Caco-2 (cell line): ENCODE measurements at regions not wholly inside any gene's neighbourhood (a gene's known extent, or its start where the extent isn't known, plus 50 kb on each side); places are given as distances from the start of the nearest gene placed in this dataset.

Experiments used
- BruUV-seq: library from RNA; stranded (reverse); fragments of 400-500 nt; replicated peaks from 2 replicates; lab custom pipeline; 2021; lab: Mats Ljungman, UMichigan
- CTCF ChIA-PET: fragments of 300-600 bp; sonication (Branson Sonifier 250); formaldehyde crosslinking; loops from one replicate; lab custom pipeline; 2022; ENCODE audit warnings: antibody characterized with exemption; lab: Charles Lee
- POLR2A ChIA-PET: fragments of 300-600 bp; sonication (Branson Sonifier 250); formaldehyde crosslinking; loops from one replicate; lab custom pipeline; 2022; ENCODE audit warnings: antibody characterized with exemption; lab: Charles Lee
- DNase-seq, 2 experiments: peaks; one replicate each; pipeline versions ENCODE4 v3.0.0 to v3.0.0-alpha.2; 2020 to 2022
- H3K27me3 ChIP-seq: replicated peaks from 2 replicates; pipeline ENCODE4 v1.6.0; 2011; ENCODE audit warnings: low read length; ENCODE audit not compliant: control insufficient read depth, insufficient read depth
- H3K36me3 ChIP-seq: 2 replicates; pipeline ENCODE4 v1.5.1; 2011; ENCODE audit warnings: low read length; ENCODE audit not compliant: control insufficient read depth, insufficient read depth
- H3K4me1 ChIP-seq: fragments of 250-450 bp; sonication (Bioruptor Pico); 2 replicates; pipeline ENCODE4 v1.5.1; 2020; ENCODE audit warnings: mild to moderate bottlenecking
- H3K4me3 ChIP-seq: 2 replicates; pipeline ENCODE4 v1.5.1; 2011; ENCODE audit warnings: low read depth, mild to moderate bottlenecking, control low read depth, low read length
- H3K9me3 ChIP-seq: fragments of 250-450 bp; sonication (Bioruptor Pico); 2 replicates; pipeline ENCODE4 v1.5.1; 2020; ENCODE audit warnings: mild to moderate bottlenecking, moderate library complexity
- H3K27ac Mint-ChIP-seq: one replicate; pipeline ENCODE4 v1.8.0; 2022; ENCODE audit warnings: mixed read lengths; ENCODE audit not compliant: unreplicated experiment
- H3K27me3 Mint-ChIP-seq: one replicate; pipeline ENCODE4 v1.8.0; 2022; ENCODE audit warnings: mixed read lengths; ENCODE audit not compliant: insufficient read depth, unreplicated experiment
- H3K36me3 Mint-ChIP-seq: one replicate; pipeline ENCODE4 v1.8.0; 2022; ENCODE audit warnings: mild to moderate bottlenecking, mixed read lengths; ENCODE audit not compliant: insufficient read depth, unreplicated experiment
- H3K4me1 Mint-ChIP-seq: one replicate; pipeline ENCODE4 v1.8.0; 2022; ENCODE audit warnings: low read depth, mixed read lengths; ENCODE audit not compliant: unreplicated experiment
- H3K4me3 Mint-ChIP-seq: one replicate; pipeline ENCODE4 v1.8.0; 2022; ENCODE audit warnings: mild to moderate bottlenecking, moderate library complexity, mixed read lengths; ENCODE audit not compliant: unreplicated experiment
- H3K9me3 Mint-ChIP-seq: one replicate; pipeline ENCODE4 v1.8.0; 2022; ENCODE audit warnings: mixed read lengths; ENCODE audit not compliant: unreplicated experiment
- CTCF ChIP-seq, 2 experiments: fragments of 200-600 bp in 1 of 2; IDR thresholded peaks; 1 replicate in 1 of 2; 2 replicates in 1 of 2; pipeline versions ENCODE4 v1.5.1 to v1.8.0; 2011 to 2022; ENCODE audit warnings: antibody characterized with exemption in 1 of 2, control low read depth in 1 of 2, inconsistent platforms in 1 of 2, low read depth in 1 of 2, low read length in 1 of 2, mild to moderate bottlenecking in 1 of 2, moderate library complexity in 1 of 2; ENCODE audit not compliant: insufficient read depth in 1 of 2, severe bottlenecking in 1 of 2, unreplicated experiment in 1 of 2
- intact Hi-C: fragments of 100-400 bp; cut with micrococcal nuclease; formaldehyde crosslinking; loops from one replicate; pipeline ENCODE4 v1.10.0; 2022; ENCODE audit not compliant: unreplicated experiment

GRCh38 chr7:46058086-46058823 is 137.2 kb upstream of the IGFBP3 start:
- no TSS peak for BruUV-seq
- ChIA-PET POLR2A (no interaction called here), CTCF (no interaction called here)

GRCh38 chr7:46054915-46055314 is 133.8 kb upstream of the IGFBP3 start:
- CTCF ChIA-PET = no interaction called here
- no TSS peak for BruUV-seq

More at GRCh38 chr7:46058086-46058823, 137.2 kb upstream of the IGFBP3 start:
- Histone ChIP-seq H3K36me3 (no peaks in the 10 kb centered on the region), H3K9me3 (no peaks in the 10 kb centered on the region), H3K27me3 (no peaks in the 10 kb centered on the region), H3K4me1 (no peaks in the 10 kb centered on the region), H3K4me3 (no peak overlapping the region)
- intact Hi-C loops = no loop called here
- TF ChIP-seq CTCF (IDR thresholded peaks at IDR 0.05; ENCODE audit: insufficient read depth in 1 of 2, low read depth in 1 of 2, low read length in 1 of 2, severe bottlenecking in 1 of 2, unreplicated experiment in 1 of 2) = no peak
- DNase-seq = no peak
- Mint-ChIP-seq H3K4me1 (no peaks in the 10 kb centered on the region), H3K27me3 (peaks cover 6% of the 10 kb centered on the region), H3K27ac (no peak overlapping the region), H3K4me3 (no peak overlapping the region), H3K9me3 (no peaks in the 10 kb centered on the region), H3K36me3 (no peaks in the 10 kb centered on the region)

GRCh38 chr7:46054272-46054671 is 133.2 kb upstream of the IGFBP3 start:
- Mint-ChIP-seq H3K27me3 (peaks cover 11% of the 10 kb centered on the region), H3K9me3 (no peaks in the 10 kb centered on the region), H3K27ac (no peak overlapping the region), H3K4me1 (no peaks in the 10 kb centered on the region), H3K4me3 (no peak overlapping the region), H3K36me3 (no peaks in the 10 kb centered on the region)
- H3K36me3 ChIP-seq = no peaks in the 10 kb centered on the region
- intact Hi-C loops = no loop called here
- ChIA-PET CTCF (no interaction called here), POLR2A (no interaction called here)
- no peak for DNase-seq
- H3K27me3 ChIP-seq = no peaks in the 10 kb centered on the region
- no peak for TF ChIP-seq CTCF (IDR thresholded peaks at IDR 0.05; ENCODE audit: insufficient read depth in 1 of 2, low read depth in 1 of 2, low read length in 1 of 2, severe bottlenecking in 1 of 2, unreplicated experiment in 1 of 2)
- no TSS peak for BruUV-seq
- no peaks in the 10 kb centered on the region for H3K4me1 ChIP-seq
- no peak overlapping the region for H3K4me3 ChIP-seq
- H3K9me3 ChIP-seq = no peaks in the 10 kb centered on the region

More at GRCh38 chr7:46054915-46055314, 133.8 kb upstream of the IGFBP3 start:
- Mint-ChIP-seq H3K9me3 (no peaks in the 10 kb centered on the region), H3K4me1 (no peaks in the 10 kb centered on the region), H3K36me3 (no peaks in the 10 kb centered on the region), H3K4me3 (no peak overlapping the region), H3K27me3 (peaks cover 11% of the 10 kb centered on the region), H3K27ac (no peak overlapping the region)
- TF ChIP-seq CTCF (IDR thresholded peaks at IDR 0.05; ENCODE audit: insufficient read depth in 1 of 2, low read depth in 1 of 2, low read length in 1 of 2, severe bottlenecking in 1 of 2, unreplicated experiment in 1 of 2) = no peak
- Histone ChIP-seq H3K4me3 (no peak overlapping the region), H3K36me3 (no peaks in the 10 kb centered on the region), H3K4me1 (no peaks in the 10 kb centered on the region), H3K27me3 (no peaks in the 10 kb centered on the region), H3K9me3 (no peaks in the 10 kb centered on the region)
- POLR2A ChIA-PET = no interaction called here
- no peak for DNase-seq
- intact Hi-C loops = no loop called here
